MM.1S (cell line): ENCODE measurements at regions not wholly inside any gene's neighbourhood (a gene's known extent, or its start where the extent isn't known, plus 50 kb on each side); places are given as distances from the start of the nearest gene placed in this dataset.

ENCODE experiments used
- DNase-seq: peaks from one replicate; pipeline ENCODE4 v3.0.0-alpha.2; 2015
- H2AFZ ChIP-seq: fragments of 300-600 bp; sonication (generic); 2 replicates; pipeline ENCODE4 v1.6.0; 2016; ENCODE audit warnings: antibody characterized with exemption, low read length
- H3F3A ChIP-seq: fragments of 300-600 bp; sonication (generic); 2 replicates; pipeline ENCODE4 v1.6.1; 2016; ENCODE audit warnings: mild to moderate bottlenecking, antibody characterized with exemption, low read length, moderate library complexity, mixed read lengths; ENCODE audit not compliant: insufficient read depth
- H3K27ac ChIP-seq: fragments of 300-600 bp; sonication (generic); 2 replicates; pipeline ENCODE4 v1.5.1; 2016; ENCODE audit warnings: mild to moderate bottlenecking, low read length
- H3K27me3 ChIP-seq: fragments of 300-600 bp; sonication (generic); replicated peaks from 2 replicates; pipeline ENCODE4 v1.6.0; 2016; ENCODE audit warnings: low read length; ENCODE audit not compliant: insufficient read depth
- H3K36me3 ChIP-seq: fragments of 300-600 bp; sonication (generic); replicated peaks from 2 replicates; pipeline ENCODE4 v1.6.1; 2016; ENCODE audit warnings: mild to moderate bottlenecking, low read length, mixed read lengths; ENCODE audit not compliant: insufficient read depth
- H3K4me1 ChIP-seq: fragments of 300-600 bp; sonication (generic); 2 replicates; pipeline ENCODE4 v1.6.1; 2016; ENCODE audit warnings: low read length, mixed read lengths
- H3K4me2 ChIP-seq: fragments of 300-600 bp; sonication (generic); 2 replicates; pipeline ENCODE4 v1.6.0; 2016; ENCODE audit warnings: low read depth, low read length
- H3K4me3 ChIP-seq: fragments of 300-600 bp; sonication (generic); 2 replicates; pipeline ENCODE4 v1.5.1; 2016; ENCODE audit warnings: low read length, mixed read lengths
- H3K79me2 ChIP-seq: fragments of 300-600 bp; sonication (generic); 2 replicates; pipeline ENCODE4 v1.6.1; 2016; ENCODE audit warnings: mixed run types, low read length, mixed read lengths
- H3K9ac ChIP-seq: fragments of 300-600 bp; sonication (generic); 2 replicates; pipeline ENCODE4 v1.6.1; 2016; ENCODE audit warnings: low read length, mixed read lengths
- H3K9me2 ChIP-seq: fragments of 300-600 bp; sonication (generic); replicated peaks from 2 replicates; pipeline ENCODE4 v1.6.1; 2016; ENCODE audit warnings: mild to moderate bottlenecking, low read length, mixed read lengths; ENCODE audit not compliant: insufficient read depth
- H3K9me3 ChIP-seq: fragments of 300-600 bp; sonication (generic); replicated peaks from 2 replicates; pipeline ENCODE4 v1.6.1; 2016; ENCODE audit warnings: mild to moderate bottlenecking, low read length, mixed read lengths; ENCODE audit not compliant: insufficient read depth
- H4K20me1 ChIP-seq: fragments of 300-600 bp; sonication (generic); 2 replicates; pipeline ENCODE4 v1.6.1; 2016; ENCODE audit warnings: mild to moderate bottlenecking, low read length, moderate library complexity, mixed read lengths; ENCODE audit not compliant: insufficient read depth
- CTCF ChIP-seq: fragments of 300-600 bp; sonication (generic); IDR thresholded peaks from 2 replicates; pipeline ENCODE4 v1.5.1; 2016; ENCODE audit warnings: antibody characterized with exemption, low read length, mixed read lengths
- EZH2 ChIP-seq: fragments of 300-600 bp; sonication (generic); optimal IDR thresholded peaks from 2 replicates; pipeline ENCODE3; 2017; ENCODE audit warnings: low read depth, mild to moderate bottlenecking, antibody characterized with exemption, low read length, mixed read lengths
- EZH2phosphoT487 ChIP-seq: fragments of 300-600 bp; sonication (generic); IDR thresholded peaks from 2 replicates; pipeline ENCODE4 v1.6.1; 2018; ENCODE audit warnings: antibody characterized with exemption, low read length

- TF ChIP-seq EZH2phosphoT487: no peak
- no peak for TF ChIP-seq EZH2
- TF ChIP-seq CTCF: no peak
Observed at GRCh38 chr5:77907786-77908185, 131.6 kb upstream of the TBCA start.

GRCh38 chr5:77906806-77907205 lies 130.7 kb upstream of the TBCA start:
- H3K4me2 ChIP-seq: no peak overlapping the region
- no peaks in the 10 kb centered on the region for H3K4me1 ChIP-seq
- H3K27me3 ChIP-seq: no peaks in the 10 kb centered on the region
- H3K27ac ChIP-seq: no peak overlapping the region
- no peak overlapping the region for H3K9ac ChIP-seq
- H3K36me3 ChIP-seq: no peaks in the 10 kb centered on the region
- H3K79me2 ChIP-seq: no peaks in the 10 kb centered on the region
- no peaks in the 10 kb centered on the region for H3F3A ChIP-seq
- DNase-seq: no peak
- no peaks in the 10 kb centered on the region for H3K9me2 ChIP-seq
- no peaks in the 10 kb centered on the region for H4K20me1 ChIP-seq
- no peak overlapping the region for H2AFZ ChIP-seq
- no peak for TF ChIP-seq EZH2
- no peak for TF ChIP-seq CTCF
- TF ChIP-seq EZH2phosphoT487: no peak
- no peak overlapping the region for H3K4me3 ChIP-seq
- H3K9me3 ChIP-seq: no peaks in the 10 kb centered on the region

More at GRCh38 chr5:77907786-77908185, 131.6 kb upstream of the TBCA start:
- no peak overlapping the region for H2AFZ ChIP-seq
- H3K27me3 ChIP-seq: no peaks in the 10 kb centered on the region
- DNase-seq: no peak
- no peak overlapping the region for H3K27ac ChIP-seq
- no peak overlapping the region for H3K9ac ChIP-seq
- no peak overlapping the region for H3K4me2 ChIP-seq
- no peaks in the 10 kb centered on the region for H3F3A ChIP-seq
- no peaks in the 10 kb centered on the region for H3K36me3 ChIP-seq
- H3K79me2 ChIP-seq: no peaks in the 10 kb centered on the region
- H4K20me1 ChIP-seq: no peaks in the 10 kb centered on the region
- no peaks in the 10 kb centered on the region for H3K9me3 ChIP-seq
- H3K4me3 ChIP-seq: no peak overlapping the region
- H3K9me2 ChIP-seq: no peaks in the 10 kb centered on the region
- no peaks in the 10 kb centered on the region for H3K4me1 ChIP-seq

GRCh38 chr5:77904362-77904761 lies 128.2 kb upstream of the TBCA start:
- no peak overlapping the region for H3K27ac ChIP-seq

More at GRCh38 chr5:77904362-77904761, 128.2 kb upstream of the TBCA start:
- Histone ChIP-seq H3K27me3 (no peaks in the 10 kb centered on the region), H3K9me2 (no peaks in the 10 kb centered on the region), H4K20me1 (no peaks in the 10 kb centered on the region), H3K36me3 (no peaks in the 10 kb centered on the region), H3K4me2 (no peak overlapping the region), H2AFZ (no peak overlapping the region), H3K9ac (no peak overlapping the region), H3K4me3 (no peak overlapping the region), H3K9me3 (no peaks in the 10 kb centered on the region), H3K79me2 (no peaks in the 10 kb centered on the region), H3K4me1 (no peaks in the 10 kb centered on the region), H3F3A (no peaks in the 10 kb centered on the region)
- DNase-seq: no peak
- no peak for TF ChIP-seq CTCF
- no peak for TF ChIP-seq EZH2phosphoT487
- no peak for TF ChIP-seq EZH2
